ENCODE measurements at regions not wholly inside any gene's neighbourhood (a gene's known extent, or its start where the extent isn't known, plus 50 kb on each side); places are given as distances from the start of the nearest gene placed in this dataset.

DNA sequence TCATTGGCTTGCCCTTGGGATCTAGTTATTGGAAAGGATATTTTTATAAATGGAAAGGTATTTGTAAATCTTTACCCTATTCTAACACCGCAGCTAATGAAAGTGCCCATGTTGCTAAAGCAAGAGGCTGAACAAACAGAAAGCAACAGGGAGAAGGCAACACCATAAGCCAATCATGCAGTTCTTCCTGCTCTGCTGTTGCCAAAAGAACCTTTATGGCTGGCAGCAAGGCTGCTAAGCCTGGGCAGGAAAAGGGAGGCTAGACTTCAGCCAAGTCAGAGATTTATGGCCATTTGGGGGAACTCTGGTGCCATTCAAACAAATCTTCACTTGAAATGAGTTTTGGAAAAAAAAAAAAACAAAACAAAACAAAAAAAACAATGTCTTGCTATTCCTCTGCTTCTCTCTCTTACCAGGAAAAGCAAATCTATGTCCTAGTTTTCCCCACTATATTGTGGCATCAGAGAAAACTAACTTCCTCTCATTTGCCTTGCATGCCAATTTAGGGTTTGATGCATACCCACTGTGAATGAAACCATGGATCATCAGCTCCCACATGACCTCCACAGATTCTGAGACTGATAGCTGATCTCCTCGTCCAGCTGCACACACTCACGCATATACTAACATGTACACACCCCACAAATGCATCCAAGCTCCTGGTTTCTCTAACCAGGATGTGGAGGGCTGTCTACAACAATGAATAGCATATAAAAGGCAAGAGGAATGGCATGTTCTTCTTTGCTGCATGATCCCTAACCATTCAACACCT lies 179.3 kb downstream of the C1D start:
- no TSS peak for BruUV-seq (replicated peaks)
- H3K27me3 ChIP-seq (ENCODE audit: control insufficient read depth in 1 of 2, insufficient read depth in 2 of 2, low read length in 2 of 2) = no peaks in the 10 kb centered on the region
- ChIA-PET CTCF (ENCODE audit: low intra/inter-chr PET ratio, low total read pairs) (no interaction called here), POLR2A (no interaction called here)
- no peak overlapping the region for H2AFZ ChIP-seq (ENCODE audit: low read length)
- H3K4me3 ChIP-seq (replicated peaks in 1 of 3; ENCODE audit: insufficient read depth in 1 of 3, low read depth in 2 of 3, low read length in 3 of 3) = no peak overlapping the region
- H3K9ac ChIP-seq (ENCODE audit: insufficient read depth, low read depth, low read length) = no peak overlapping the region
- no peaks in the 10 kb centered on the region for H3K9me3 ChIP-seq (ENCODE audit: low read length)
- no peaks in the 10 kb centered on the region for H3K4me1 ChIP-seq (ENCODE audit: insufficient read depth, low read length)
- intact Hi-C loops (cut with micrococcal nuclease; ENCODE audit: unreplicated experiment) (no loop called here), in situ Hi-C loops (cut with HindIII; ENCODE audit: extremely low pct_ligation_motif_present, low pct_unique_long_range_greater_than_20kb) (no loop called here)
- H3K27ac ChIP-seq (ENCODE audit: extremely low read length, insufficient read depth, low read length) = no peak overlapping the region
- no peak overlapping the region for H3K4me2 ChIP-seq (ENCODE audit: low read depth, low read length)
- no peaks in the 10 kb centered on the region for H3K79me2 ChIP-seq (ENCODE audit: insufficient read depth, low read length)
- H4K20me1 ChIP-seq (ENCODE audit: insufficient read depth, low read length) = no peaks in the 10 kb centered on the region
- DNase-seq (ENCODE audit: low spot score) (no peak), FAIRE-seq (no peak), ATAC-seq (no peak)
- TF ChIP-seq FOXJ3 (CRISPR knock-in tag; IDR thresholded peaks at IDR 0.05; ENCODE audit: borderline replicate concordance) (no peak), PAX8 (CRISPR knock-in tag; IDR thresholded peaks at IDR 0.05; ENCODE audit: borderline replicate concordance) (no peak)
- no peaks in the 10 kb centered on the region for H3K36me3 ChIP-seq (replicated peaks in 1 of 2; ENCODE audit: control insufficient read depth in 1 of 2, insufficient read depth in 2 of 2, low read length in 2 of 2)
- 16% methylated on average over 3 of the region's 3 CpGs for WGBS (ENCODE audit: low lambda C conversion rate)

GRCh38 chr2:67888351-67889005 lies 174.3 kb downstream of the C1D start:
- POLR2A ChIA-PET = no interaction called here
- H3K79me2 ChIP-seq (ENCODE audit: insufficient read depth, low read length) = no peaks in the 10 kb centered on the region
- TF ChIP-seq HDAC1 (CRISPR knock-in tag; IDR thresholded peaks at IDR 0.05) (no peak), PCBP1 (IDR thresholded peaks at IDR 0.05; ENCODE audit: borderline replicate concordance, low read depth, low read length) (no peak), TRIM22 (IDR thresholded peaks at IDR 0.05) (no peak), HOXA5 (CRISPR knock-in tag; IDR thresholded peaks at IDR 0.05) (no peak), PPARG (CRISPR knock-in tag; conservative IDR thresholded peaks at IDR 0.05) (no peak), BORCS8-MEF2B (CRISPR knock-in tag; IDR thresholded peaks at IDR 0.05) (no peak), ZNF354B (CRISPR knock-in tag; IDR thresholded peaks at IDR 0.05) (no peak), ISX (CRISPR knock-in tag; conservative IDR thresholded peaks at IDR 0.05) (no peak), ATF6 (CRISPR knock-in tag; conservative IDR thresholded peaks at IDR 0.05) (no peak), HCFC1 (IDR thresholded peaks at IDR 0.05; ENCODE audit: low read depth, low read length) (no peak)
- TF ChIP-seq, protein P1, sequence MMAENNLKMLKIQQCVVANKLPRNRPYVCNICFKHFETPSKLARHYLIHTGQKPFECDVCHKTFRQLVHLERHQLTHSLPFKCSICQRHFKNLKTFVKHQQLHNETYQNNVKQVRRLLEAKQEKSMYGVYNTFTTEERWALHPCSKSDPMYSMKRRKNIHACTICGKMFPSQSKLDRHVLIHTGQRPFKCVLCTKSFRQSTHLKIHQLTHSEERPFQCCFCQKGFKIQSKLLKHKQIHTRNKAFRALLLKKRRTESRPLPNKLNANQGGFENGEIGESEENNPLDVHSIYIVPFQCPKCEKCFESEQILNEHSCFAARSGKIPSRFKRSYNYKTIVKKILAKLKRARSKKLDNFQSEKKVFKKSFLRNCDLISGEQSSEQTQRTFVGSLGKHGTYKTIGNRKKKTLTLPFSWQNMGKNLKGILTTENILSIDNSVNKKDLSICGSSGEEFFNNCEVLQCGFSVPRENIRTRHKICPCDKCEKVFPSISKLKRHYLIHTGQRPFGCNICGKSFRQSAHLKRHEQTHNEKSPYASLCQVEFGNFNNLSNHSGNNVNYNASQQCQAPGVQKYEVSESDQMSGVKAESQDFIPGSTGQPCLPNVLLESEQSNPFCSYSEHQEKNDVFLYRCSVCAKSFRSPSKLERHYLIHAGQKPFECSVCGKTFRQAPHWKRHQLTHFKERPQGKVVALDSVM (CRISPR knock-in tag; IDR thresholded peaks at IDR 0.05) = no peak
- in situ Hi-C loops (cut with HindIII; ENCODE audit: extremely low pct_ligation_motif_present, low pct_unique_long_range_greater_than_20kb) = no loop called here
- H3K4me1 ChIP-seq (ENCODE audit: insufficient read depth, low read length) = peaks cover 10% of the 10 kb centered on the region
- intact Hi-C loops (cut with micrococcal nuclease; ENCODE audit: unreplicated experiment) = no loop called here
- DNase-seq (ENCODE audit: low spot score) (no peak), ATAC-seq (no peak), FAIRE-seq (no peak)
- no peaks in the 10 kb centered on the region for H3K9me3 ChIP-seq (ENCODE audit: low read length)
- H2AFZ ChIP-seq (ENCODE audit: low read length) = no peak overlapping the region
- no peaks in the 10 kb centered on the region for H4K20me1 ChIP-seq (ENCODE audit: insufficient read depth, low read length)
- CTCF ChIA-PET (ENCODE audit: low intra/inter-chr PET ratio, low total read pairs) = no interaction called here
- no peaks in the 10 kb centered on the region for H3K27me3 ChIP-seq (ENCODE audit: control insufficient read depth in 1 of 2, insufficient read depth in 2 of 2, low read length in 2 of 2)
- no peak overlapping the region for H3K4me3 ChIP-seq (replicated peaks in 1 of 3; ENCODE audit: insufficient read depth in 1 of 3, low read depth in 2 of 3, low read length in 3 of 3)
- H3K4me2 ChIP-seq (ENCODE audit: low read depth, low read length) = no peak overlapping the region
- BruUV-seq (replicated peaks) = no TSS peak
- H3K27ac ChIP-seq (ENCODE audit: extremely low read length, insufficient read depth, low read length) = no peak overlapping the region
- no peaks in the 10 kb centered on the region for H3K36me3 ChIP-seq (replicated peaks in 1 of 2; ENCODE audit: control insufficient read depth in 1 of 2, insufficient read depth in 2 of 2, low read length in 2 of 2)
- no peak overlapping the region for H3K9ac ChIP-seq (ENCODE audit: insufficient read depth, low read depth, low read length)
